NCI-H2171 (cell line): ENCODE measurements at regions not wholly inside any gene's neighbourhood (a gene's known extent, or its start where the extent isn't known, plus 50 kb on each side); places are given as distances from the start of the nearest gene placed in this dataset.
"Not testable (repeated sequence)": the region's sequence is repeated elsewhere in the genome, so short reads cannot be mapped to it uniquely, and the experiment has no call there.

Source experiments
- DNase-seq: peaks from one replicate; lab custom pipeline; 2025; lab: John Stamatoyannopoulos, UW

- no peak for DNase-seq
Measured at GRCh38 chr2:201568217-201568820, 75.0 kb downstream of the TMEM237 start.

GRCh38 chr2:201559067-201559710 is 84.1 kb downstream of the TMEM237 start:
- peak; percentile 9 for DNase-seq

DNA sequence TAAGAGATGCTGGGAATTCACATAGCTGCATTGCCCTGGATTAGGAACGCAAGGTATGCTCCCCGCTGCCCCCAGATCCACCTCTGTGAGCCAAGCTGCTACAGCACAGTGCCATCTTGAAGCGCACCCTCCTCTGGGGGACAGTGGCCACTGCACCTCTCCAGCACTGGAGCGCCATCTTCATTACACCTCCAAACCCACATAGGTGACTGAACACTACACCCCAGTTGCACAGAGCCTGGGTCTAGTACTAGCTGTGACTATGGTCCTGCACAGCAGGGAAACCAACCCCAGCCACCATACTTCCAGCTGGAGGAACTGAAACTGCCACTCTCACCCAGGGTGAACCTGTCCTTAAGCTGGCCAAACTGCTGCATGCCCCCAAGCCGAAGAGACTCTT is 84.6 kb downstream of the TMEM237 start:
- no peak for DNase-seq

DNA sequence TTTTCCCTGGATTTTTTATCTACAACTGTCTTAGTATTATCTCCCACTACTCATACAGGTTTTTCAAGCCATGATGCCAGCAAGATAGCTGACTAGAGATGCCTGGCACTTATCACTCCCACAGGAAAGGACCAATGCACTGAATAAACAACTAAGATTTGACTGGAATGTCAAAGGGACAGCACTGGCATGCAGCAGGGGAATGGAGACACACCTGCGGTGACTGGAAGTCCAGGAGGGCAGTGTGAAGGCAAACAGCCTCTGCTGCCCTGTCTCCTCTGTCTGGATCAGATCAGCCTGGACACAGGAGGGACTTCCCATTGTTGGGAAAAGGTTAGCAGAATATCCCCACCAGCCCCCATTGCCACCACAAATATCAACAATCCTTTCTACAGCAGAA is 85.1 kb downstream of the TMEM237 start:
- no peak for DNase-seq

GRCh38 chr2:201551901-201552300 is 91.4 kb downstream of the TMEM237 start:
- DNase-seq = no peak

- DNase-seq = no peak
Measured at GRCh38 chr2:201546576-201546975, 95.0 kb downstream of the STRADB start.

DNA sequence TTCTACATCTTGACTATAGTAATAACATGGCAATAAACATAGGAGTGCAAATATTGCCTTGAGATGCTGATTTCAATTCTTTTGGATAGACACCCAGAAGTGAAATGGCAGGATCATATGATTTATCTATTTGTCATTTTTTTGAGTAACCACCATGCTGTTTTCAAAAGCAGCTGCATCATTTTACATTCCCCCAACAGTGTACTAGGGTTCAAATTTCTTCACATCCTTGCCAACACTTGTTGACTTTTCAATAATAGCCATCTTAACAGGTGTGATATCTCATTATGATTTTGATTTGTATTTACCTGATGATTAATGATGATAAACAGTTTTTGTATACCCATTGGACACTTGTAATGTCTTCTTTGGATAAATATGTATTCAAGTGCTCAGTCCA is 90.8 kb downstream of the STRADB start:
- DNase-seq = no peak

GRCh38 chr2:201539271-201539670 is 87.7 kb downstream of the STRADB start:
- DNase-seq = not testable (repeated sequence)

DNA sequence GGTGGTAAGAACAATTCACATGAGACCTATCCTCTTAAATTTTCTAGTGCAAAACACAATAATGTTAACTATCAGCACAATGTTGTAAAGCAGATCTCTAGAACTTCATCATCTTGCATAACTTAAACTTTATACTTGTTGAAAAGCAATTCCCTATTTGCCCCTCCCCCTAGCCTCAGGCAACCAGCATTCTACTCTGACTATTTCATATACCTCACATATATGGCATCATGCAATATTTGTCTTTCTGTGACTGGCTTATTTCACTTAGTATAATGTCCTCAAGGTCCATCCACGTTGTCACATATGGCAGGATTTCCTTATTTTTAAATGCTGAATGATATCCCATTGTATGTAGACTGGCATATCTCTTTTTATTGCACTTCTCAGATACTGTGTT is 86.5 kb downstream of the STRADB start:
- DNase-seq = no peak

DNA sequence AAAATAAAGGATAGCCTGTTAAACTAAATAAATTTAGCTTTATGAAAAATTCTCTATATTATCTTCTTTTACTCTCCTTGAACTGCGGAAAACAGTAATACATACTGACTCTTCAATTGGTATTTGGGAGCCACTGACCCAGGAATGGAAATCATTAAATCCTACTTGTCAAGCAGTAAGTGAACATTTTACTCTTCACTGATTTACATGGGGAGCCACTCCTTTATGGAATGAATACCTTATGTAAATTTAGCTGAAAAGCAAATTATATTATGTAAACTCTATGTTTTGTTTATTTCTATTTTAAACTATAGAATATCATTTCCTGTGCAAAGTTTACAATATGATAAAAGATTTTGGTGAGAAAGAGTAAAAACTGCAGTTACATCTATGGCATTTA is 85.2 kb downstream of the STRADB start:
- DNase-seq = no peak

- no peak for DNase-seq
Measured at GRCh38 chr2:201536046-201536445, 84.5 kb downstream of the STRADB start.

DNA sequence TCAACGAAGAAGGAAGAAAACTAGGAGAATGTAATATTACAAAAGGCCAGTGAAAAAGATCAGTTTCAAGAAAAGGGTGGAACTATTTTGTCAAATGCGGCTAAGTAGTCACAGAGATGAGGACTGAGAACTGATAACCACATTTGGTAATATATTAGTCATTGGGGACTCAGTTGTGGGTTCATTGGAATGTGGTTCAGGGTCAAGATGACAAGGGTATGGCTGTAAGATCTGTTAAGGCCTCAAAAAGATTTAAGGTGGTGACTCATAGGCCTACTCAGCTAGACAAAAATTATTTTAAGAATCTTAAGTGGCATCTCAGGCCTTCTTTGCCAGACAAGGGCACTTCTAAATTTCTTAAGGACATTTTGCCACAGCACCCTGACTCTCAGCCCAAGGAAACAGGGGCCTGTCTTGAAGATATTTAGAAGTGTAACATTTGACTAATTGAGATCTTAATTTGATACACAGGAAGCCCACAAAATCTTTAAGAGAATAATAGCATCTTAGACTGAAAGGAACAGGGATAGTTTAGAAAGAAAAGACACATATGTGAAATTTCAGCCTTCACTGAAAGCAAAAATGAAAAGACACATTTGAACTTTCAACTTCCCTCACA is 81.3 kb downstream of the STRADB start:
- no peak for DNase-seq
